ENCODE measurements at regions not wholly inside any gene's neighbourhood (a gene's known extent, or its start where the extent isn't known, plus 50 kb on each side); places are given as distances from the start of the nearest gene placed in this dataset.

- DNase-seq, result no peak
Observed at GRCh38 chr1:164937291-164937690, 378.3 kb downstream of the PBX1 start.

DNA sequence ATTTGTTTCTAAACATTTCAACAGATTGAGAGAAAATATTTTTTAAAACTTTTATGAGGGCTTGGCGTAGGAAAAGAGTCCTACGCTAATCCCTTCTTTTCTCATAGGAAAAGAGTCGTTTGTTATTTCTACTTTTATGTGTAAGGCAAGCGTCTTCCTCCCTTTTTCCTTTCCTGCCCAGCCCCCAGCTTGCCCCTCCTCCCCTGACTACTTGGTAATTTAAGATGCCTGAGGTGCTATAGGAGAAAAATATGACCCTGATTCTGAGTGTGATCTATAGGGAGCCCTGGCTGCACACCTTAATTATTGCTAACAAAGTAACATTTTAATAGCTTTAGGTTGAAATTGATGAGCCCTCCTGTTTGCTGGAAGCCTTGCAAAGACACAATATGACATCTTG lies 373.6 kb downstream of the PBX1 start:
- DNase-seq, result no peak

- no peak for DNase-seq
Observed at GRCh38 chr1:164930833-164931232, 371.8 kb downstream of the PBX1 start.

- DNase-seq, result no peak
Observed at GRCh38 chr1:164930241-164930640, 371.3 kb downstream of the PBX1 start.

DNA sequence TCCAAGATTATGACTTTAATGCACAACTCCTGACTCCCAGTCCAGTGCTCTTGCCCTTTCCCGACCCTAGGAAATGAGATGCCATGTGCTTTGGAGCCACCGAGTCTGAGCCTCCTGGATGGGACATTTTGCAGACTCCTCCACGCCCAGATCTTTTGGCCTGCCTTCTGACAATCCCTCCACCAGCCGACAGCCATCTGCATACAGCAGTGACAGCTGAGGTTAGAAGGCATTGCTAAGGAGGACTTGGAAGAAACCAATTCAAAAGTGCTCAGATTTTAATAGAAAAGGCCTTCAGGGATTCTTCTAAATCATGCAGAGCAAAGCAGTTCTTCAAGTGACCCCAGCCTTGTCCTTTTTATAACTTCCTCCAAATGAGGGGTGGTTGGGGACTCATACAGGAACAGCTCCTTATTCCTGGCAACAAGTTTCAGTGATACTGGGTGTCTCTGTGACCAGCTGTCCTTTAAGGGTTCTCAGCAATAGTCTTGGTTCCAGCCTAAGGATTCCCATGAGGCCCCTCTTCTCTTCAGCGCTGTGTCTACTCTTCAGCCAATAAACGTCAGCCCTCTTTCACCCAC lies 369.3 kb downstream of the PBX1 start:
- DNase-seq, result no peak

DNA sequence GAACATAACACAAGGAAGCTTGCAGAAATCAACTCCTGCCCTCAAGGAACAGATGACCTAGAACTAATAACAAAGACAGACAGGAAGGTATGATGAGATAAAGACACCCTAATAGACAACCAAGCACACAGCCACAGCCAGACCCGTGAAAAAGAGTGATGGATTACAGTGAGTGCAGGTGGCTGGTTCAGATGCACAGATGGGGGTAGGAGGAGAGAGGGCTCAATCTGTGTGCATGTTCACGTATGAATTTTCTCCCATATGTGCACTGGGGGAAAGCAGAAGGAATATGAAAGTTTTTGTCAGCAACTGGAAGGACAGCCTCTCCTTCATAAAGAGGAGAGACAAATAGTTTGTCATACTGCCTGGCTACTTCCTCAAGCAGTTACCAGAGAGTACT lies 367.1 kb downstream of the PBX1 start:
- no peak for DNase-seq

DNA sequence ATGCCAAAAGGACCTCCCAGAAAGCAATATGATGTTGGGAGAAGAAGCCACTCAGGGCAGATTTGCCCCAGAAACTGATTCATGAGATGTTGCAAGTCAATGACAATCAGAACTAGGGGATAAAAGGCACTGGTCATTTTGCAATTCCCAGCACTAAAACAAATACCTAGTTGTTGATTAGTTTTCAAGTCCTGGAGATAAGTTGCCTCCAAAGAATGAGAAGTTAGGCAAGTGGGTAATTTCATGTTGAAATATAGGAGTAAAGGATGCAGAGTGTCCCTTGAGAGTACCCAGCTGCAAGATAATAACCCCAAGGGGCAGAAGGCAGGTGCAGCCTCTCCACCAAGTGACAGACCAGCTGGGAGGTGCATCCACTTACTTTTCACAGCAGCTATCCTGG lies 363.6 kb downstream of the PBX1 start:
- DNase-seq, result no peak

DNA sequence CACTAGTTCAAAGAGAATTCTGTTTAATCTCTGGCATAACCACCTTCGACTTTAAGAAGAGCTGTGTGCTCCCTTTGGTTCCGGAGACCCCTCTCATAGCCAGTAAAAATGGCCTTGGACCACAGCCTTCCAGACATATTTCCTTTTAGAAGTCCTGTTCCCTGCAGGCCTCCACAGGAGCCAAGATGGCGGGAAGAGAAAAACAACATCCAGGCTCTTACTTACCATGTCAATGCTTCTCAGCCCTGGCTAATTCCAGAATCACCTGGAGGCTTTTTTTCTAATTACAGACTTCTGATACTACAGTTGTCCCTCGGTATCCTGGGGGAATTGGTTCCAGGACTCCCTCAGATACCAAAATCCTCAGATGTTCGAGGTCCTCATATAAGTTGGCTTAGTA lies 362.5 kb downstream of the PBX1 start:
- DNase-seq, result no peak

DNA sequence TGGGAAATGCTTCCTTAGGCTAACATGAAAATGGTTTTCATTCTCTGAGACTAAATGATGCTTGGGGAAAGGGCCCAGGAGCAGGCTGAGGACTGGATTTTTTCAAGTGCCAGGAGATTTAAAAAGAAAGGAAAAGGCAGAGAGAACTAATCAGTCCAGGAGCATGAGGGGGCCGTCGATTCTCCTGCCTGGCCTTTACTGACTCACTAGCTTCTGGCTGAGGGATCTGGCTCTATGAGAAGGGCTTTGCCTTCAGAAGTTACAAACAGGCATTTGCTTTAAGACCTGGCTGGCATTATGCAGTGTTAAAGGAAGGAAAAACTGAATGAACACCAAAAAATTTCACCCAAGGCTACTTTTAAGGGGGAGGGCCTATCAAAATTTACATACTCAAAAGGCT lies 359.2 kb downstream of the PBX1 start:
- DNase-seq, result no peak

GRCh38 chr1:164914208-164914607 lies 355.2 kb downstream of the PBX1 start:
- no peak for DNase-seq

- DNase-seq, result no peak
Observed at GRCh38 chr1:164912290-164912689, 353.3 kb downstream of the PBX1 start.

GRCh38 chr1:164910671-164911070 lies 351.7 kb downstream of the PBX1 start:
- DNase-seq, result no peak

- DNase-seq, result no peak
Observed at GRCh38 chr1:164907666-164908065, 348.7 kb downstream of the PBX1 start.

GRCh38 chr1:164905869-164906268 lies 346.9 kb downstream of the PBX1 start:
- DNase-seq, result no peak

GRCh38 chr1:164902491-164902890 lies 343.5 kb downstream of the PBX1 start:
- DNase-seq, result no peak

Measured in bone marrow (tissue), 2 donors.